HG02981 (cell line): ENCODE measurements at regions not wholly inside any gene's neighbourhood (a gene's known extent, or its start where the extent isn't known, plus 50 kb on each side); places are given as distances from the start of the nearest gene placed in this dataset.
A peak's percentile ranks its signal among the peaks of the same experiment; 100 is the strongest.
"Not testable (repeated sequence)": the region's sequence is repeated elsewhere in the genome, so short reads cannot be mapped to it uniquely, and the experiment has no call there.

Source experiments
- ATAC-seq: cut with Tn5 transposase; IDR thresholded peaks from one replicate; pipeline ENCODE4 v1.9.1; 2021; ENCODE audit warnings: mild to moderate bottlenecking, moderate library complexity; ENCODE audit not compliant: unreplicated experiment

GRCh38 chr16:21363550-21364223, 85.6 kb upstream of the CRYM start:
- ATAC-seq, result not testable (repeated sequence)

GRCh38 chr16:21361612-21362227, 83.6 kb upstream of the CRYM start:
- not testable (repeated sequence) for ATAC-seq

GRCh38 chr16:21361045-21361444, 83.0 kb upstream of the CRYM start:
- ATAC-seq, result not testable (repeated sequence)

- not testable (repeated sequence) for ATAC-seq
These were observed 81.4 kb upstream of the CRYM start for GRCh38 chr16:21359513-21359912.

DNA sequence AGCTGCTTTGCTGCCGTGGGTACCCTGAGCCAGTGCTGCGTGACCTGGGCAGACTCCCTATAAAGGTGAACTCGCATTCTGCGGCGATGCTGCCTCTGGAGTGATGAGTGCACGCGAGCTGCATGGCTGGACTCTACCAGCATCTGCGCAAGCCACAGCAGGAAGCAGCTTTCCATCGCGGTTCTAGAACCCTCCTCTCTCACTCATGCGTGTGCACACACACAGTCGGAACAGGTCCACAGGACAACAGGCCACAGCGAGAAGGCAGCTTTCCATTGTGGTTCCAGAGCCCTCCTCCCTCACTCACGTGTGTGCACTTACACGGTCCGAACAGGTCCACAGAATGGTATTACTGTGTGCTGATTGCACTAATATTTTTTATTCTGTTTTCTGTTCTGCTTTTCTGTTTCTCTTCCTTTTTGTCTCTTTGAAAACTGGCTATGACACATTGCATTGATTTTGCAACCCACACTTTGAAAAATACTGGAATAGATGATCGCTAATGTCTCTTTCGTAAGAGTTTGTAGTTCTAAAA, 80.2 kb upstream of the CRYM start:
- ATAC-seq, result peak; percentile 41

DNA sequence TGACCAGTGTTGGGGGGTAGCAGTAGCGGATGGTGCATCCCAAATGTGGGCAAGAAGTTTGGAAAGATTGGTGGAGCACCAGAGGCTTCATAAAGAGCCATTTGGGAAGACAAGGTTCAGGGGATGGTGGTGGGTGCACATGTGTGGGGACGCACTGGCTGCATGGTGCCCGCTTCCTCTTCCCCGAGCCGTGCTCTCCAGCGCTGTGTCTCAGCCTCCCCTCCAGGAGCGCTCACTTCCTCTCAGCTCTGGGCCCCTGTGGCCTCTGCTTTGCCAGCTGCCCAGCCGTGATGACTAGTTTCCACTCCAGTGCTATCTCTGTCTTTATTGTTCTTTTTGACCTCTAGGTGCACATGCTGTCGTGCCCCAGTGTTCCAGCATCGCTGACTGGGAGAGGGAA, 78.2 kb upstream of the CRYM start:
- ATAC-seq, result not testable (repeated sequence)

DNA sequence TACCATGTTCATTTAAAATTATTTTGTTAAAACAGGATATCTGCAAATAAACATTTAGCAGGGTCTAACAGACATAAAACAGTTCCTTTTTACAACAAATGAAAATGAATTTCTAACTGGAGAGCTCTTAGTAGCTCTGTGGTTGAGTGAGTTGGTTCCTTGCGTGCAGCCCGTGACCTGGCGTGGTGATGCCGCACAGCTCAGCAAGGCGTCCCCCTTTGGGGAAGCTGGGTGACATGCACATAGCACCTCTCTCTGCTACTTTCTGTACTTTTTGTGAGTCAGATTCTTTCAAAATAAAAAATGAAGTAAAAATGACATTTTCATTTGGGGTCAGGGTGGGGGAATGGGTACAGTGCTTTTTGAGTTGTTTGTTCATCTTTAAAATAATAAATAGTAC, 73.3 kb upstream of the CRYM start:
- ATAC-seq, result not testable (repeated sequence)

GRCh38 chr16:21350851-21351250, 72.8 kb upstream of the CRYM start:
- not testable (repeated sequence) for ATAC-seq

GRCh38 chr16:21349336-21349735, 71.2 kb upstream of the CRYM start:
- ATAC-seq, result not testable (repeated sequence)

- ATAC-seq, result not testable (repeated sequence)
These were observed 70.7 kb upstream of the CRYM start for GRCh38 chr16:21348815-21349214.

GRCh38 chr16:21347538-21347937, 69.4 kb upstream of the CRYM start:
- not testable (repeated sequence) for ATAC-seq

DNA sequence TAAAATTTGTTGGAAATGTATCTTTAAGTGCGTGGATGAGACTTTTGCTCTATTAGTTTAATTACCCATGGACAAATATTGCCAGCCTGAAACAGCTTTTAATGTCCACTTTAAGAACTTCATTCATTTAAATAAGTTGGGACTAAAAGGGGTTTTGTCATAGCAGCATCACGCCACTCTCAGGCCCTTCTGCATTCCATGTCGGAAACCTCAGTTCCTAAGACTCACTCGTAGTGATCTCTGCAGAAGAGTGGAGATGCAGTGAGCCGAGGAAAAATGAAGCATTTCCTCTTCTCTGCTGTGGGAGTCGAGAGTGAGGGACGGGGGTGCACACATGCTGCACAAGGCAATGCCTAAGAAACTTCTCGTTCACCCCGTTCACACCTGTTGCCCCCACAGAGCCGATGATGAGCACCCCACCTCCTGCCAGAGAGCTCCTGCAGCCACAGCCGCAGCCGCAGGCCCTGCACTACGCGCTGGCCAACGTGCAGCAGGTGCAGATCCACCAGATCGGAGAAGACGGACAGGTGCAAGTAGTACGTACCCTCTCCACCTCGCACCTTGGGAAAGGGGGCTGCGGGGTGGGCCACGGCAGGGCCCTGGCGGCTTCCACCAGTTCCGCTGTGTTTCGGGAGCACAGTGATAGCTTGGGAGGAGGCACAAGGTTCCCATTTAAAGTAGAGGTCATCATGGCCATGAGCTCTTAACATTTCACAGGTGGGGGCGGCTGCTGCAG, 68.8 kb upstream of the CRYM start:
- not testable (repeated sequence) for ATAC-seq

DNA sequence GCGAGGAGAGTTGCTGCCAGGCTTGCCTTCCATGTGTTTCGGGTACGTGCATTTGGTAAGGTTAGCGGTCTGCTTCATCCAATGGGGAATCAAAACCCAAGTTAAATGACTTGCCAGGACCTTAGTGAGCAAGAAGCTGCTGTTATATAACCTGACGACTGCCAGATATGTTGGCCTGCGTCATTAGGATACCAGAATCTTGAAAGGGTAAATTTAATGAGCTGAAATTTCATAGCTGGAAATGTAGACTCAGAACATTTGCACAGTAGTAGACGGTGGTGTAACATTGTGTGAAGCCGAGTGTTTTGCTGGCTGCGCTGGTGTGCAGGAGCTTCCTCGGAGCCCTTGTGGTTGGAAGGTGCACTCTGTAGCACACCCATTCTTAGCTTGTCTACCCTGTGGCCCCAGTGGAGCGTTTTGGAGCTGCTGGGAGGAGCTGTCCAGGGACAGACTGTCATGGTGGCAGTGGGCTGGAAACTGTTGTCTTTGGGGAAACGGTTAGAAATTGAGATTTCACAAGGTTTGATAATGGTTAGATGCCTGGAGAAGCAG, 66.3 kb upstream of the CRYM start:
- not testable (repeated sequence) for ATAC-seq

DNA sequence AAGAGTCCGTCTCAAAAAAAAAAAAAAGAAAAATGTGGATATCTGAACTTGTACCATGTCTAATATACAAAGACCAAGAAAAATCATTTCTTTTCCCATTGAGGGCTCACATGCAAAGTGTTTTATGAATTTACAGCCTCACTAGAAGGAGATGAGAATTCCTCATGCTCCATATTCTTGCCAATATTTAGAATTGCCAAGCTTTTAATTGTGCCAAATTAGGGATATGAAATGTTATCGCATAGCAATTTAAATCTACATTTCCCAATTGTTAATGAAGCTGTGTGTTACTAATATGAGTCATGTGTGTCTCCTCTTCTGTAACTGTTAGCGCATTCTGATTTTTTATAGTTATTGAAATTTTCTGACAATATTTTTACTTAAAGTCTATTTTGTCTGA, 63.0 kb upstream of the CRYM start:
- no peak for ATAC-seq

DNA sequence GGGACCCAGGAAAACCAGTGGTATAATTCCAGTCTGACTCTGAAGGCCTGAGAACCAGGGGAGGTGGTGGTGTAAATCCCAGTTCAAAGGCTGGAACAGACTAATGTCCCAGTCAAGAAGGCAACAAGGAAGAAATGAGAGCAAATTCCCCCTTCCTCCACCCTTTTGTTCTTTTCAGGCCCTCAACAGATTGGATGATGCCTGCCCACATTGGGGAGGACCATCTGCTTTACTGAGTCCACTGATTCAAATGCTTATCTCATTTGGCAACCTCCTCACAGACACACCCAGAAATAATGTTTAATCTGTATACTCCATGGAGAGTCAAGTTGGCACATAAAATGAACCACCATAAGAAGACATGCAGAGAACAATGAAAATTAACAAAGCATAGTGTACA, 61.9 kb upstream of the CRYM start:
- ATAC-seq, result no peak

GRCh38 chr16:21339269-21339641, 61.2 kb upstream of the CRYM start:
- no peak for ATAC-seq

DNA sequence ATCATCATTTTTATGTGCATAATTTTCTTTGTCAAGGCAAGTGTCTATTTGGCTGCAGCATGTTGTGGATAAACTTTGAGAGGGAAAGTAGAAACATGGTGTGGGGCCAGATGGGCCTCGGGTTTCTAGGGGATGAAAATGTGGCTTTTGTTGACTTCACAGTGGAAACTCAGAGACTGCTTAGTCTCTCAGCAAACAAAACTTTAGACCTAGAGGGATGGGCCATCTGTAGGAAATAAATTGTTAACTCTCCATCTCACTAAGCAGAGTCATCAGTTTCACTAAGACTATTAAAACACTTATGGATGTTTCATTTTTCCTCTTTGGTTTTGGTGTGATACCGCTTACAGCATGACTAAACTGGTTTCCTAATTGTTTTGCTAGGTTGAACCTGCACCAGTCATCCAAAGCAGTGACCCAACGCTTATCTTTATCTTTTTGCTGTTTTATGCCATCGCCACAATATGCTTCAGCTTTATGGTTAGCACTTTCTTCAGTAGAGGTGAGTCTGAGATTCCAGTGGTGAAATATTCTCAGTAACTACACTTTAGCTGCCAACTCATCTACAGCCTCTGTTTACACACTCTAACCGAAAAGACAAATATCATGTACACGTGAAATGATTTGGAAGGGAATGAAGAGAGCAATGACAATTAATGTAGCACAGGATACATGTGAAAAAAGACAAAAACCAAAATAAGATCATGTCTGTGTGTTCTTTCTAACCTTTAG, 60.6 kb upstream of the CRYM start:
- ATAC-seq, result no peak

DNA sequence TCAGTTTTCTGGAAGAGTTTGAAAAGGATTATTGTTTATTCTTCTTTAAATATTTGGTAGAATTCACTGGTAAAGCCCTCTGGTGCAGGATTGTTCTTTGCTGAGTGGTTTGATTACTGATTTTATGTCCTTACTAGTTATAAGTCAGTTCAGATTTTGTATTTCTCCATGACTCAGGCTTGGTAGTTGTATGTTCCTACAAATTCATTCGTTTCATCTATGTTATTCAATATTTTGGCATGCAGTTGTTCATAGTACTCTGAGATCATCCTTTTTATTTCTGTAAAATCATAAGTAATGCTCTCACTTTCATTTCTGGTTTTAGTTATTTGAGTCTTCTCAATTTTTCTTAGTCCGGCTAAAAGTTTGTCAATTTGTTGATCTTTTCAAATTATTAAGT, 58.1 kb upstream of the CRYM start:
- no peak for ATAC-seq

GRCh38 chr16:21334188-21335146, 56.4 kb upstream of the CRYM start:
- ATAC-seq, result not testable (repeated sequence)

DNA sequence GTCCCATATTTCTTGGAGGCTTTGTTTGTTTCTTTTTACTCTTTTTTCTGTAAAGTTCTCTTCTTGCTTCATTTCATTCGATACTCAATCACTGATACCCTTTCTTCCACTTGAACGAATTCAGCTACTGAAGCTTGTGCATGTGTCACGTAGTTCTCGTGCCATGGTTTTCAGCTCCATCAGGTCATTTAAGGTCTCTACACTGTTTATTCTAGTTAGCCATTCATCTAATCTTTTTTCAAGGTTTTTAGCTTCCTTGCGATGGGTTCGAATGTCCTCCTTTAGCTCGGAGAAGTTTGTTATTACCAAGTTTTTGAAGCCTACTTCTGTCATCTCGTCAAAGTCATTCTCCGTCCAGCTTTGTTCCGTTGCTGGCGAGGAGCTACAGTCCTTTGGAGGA, 55.6 kb upstream of the CRYM start:
- ATAC-seq, result not testable (repeated sequence)
